ENCODE measurements at regions not wholly inside any gene's neighbourhood (a gene's known extent, or its start where the extent isn't known, plus 50 kb on each side); places are given as distances from the start of the nearest gene placed in this dataset.

- TF ChIP-seq PBX3 (IDR thresholded peaks at IDR 0.05), result no peak
- TF ChIP-seq ZNF302 (CRISPR knock-in tag; IDR thresholded peaks at IDR 0.05), result no peak
These were observed 68.0 kb upstream of the RIOK3 start (continued) for GRCh38 chr18:23384778-23385736.

GRCh38 chr18:23386317-23386716 lies 66.8 kb upstream of the RIOK3 start:
- WGBS (ENCODE audit: missing lambda C conversion rate), result 62% methylated on average over 3 of the region's 3 CpGs
- no peak overlapping the region for H3K4me2 ChIP-seq
- TF ChIP-seq CHD4 (IDR thresholded peaks at IDR 0.05; ENCODE audit: borderline replicate concordance), result no peak
- no peak for TF ChIP-seq TP53 (CRISPR knock-in tag; IDR thresholded peaks at IDR 0.05)
- no peak for TF ChIP-seq ESRRA (IDR thresholded peaks at IDR 0.05; ENCODE audit: borderline replicate concordance, low read length)
- no peak for TF ChIP-seq CEBPB (IDR thresholded peaks at IDR 0.05)
- TF ChIP-seq JUN (IDR thresholded peaks at IDR 0.05), result no peak
- no peak for TF ChIP-seq FOSB (CRISPR knock-in tag; IDR thresholded peaks at IDR 0.05)
- TF ChIP-seq PBX3 (IDR thresholded peaks at IDR 0.05), result no peak
- TF ChIP-seq TFCP2L1 (CRISPR knock-in tag; IDR thresholded peaks at IDR 0.05), result no peak
- TF ChIP-seq SMC3 (IDR thresholded peaks at IDR 0.05), result no peak
- no peak for TF ChIP-seq EP300 (IDR thresholded peaks at IDR 0.05)
- TF ChIP-seq NFE2L2 (conservative IDR thresholded peaks at IDR 0.05; ENCODE audit: low read length), result no peak
- TF ChIP-seq MAZ (IDR thresholded peaks at IDR 0.05; ENCODE audit: borderline replicate concordance, low read depth, low read length), result no peak
- no peak for TF ChIP-seq FOXS1 (CRISPR knock-in tag; IDR thresholded peaks at IDR 0.05)
- no peak for TF ChIP-seq BHLHE40 (IDR thresholded peaks at IDR 0.05; ENCODE audit: low read depth, low read length)
- no peak for TF ChIP-seq ZC3H11A (IDR thresholded peaks at IDR 0.05)
- no peak for TF ChIP-seq E2F6 (IDR thresholded peaks at IDR 0.05; ENCODE audit: borderline replicate concordance, low read depth)
- TF ChIP-seq RCOR1 (IDR thresholded peaks at IDR 0.05; ENCODE audit: low read depth, low read length), result no peak
- no peak for TF ChIP-seq EHF (CRISPR knock-in tag; IDR thresholded peaks at IDR 0.05)
- TF ChIP-seq ZFP36 (IDR thresholded peaks at IDR 0.05; ENCODE audit: borderline replicate concordance, partially characterized antibody), result no peak
- ChIA-PET POLR2A (no interaction called here), CTCF (no interaction called here)
- peaks cover 14% of the 10 kb centered on the region for H3K4me1 ChIP-seq
- no peak overlapping the region for H3K4me3 ChIP-seq
- H3K9me3 ChIP-seq, result no peaks in the 10 kb centered on the region
- FAIRE-seq, result no peak
- 0 out of 6 replicates have a peak overlapping the region, but pooled peaks of 1 of the 2 experiments have one; percentile 31 for H3K27ac ChIP-seq
- ATAC-seq, result no peak
- DNase-seq (ENCODE audit: low read depth in 1 of 2, low spot score in 1 of 2), result no peak

- Histone ChIP-seq H3K27ac (no peak overlapping the region), H3K9me3 (no peaks in the 10 kb centered on the region), H3K4me1 (peaks cover 14% of the 10 kb centered on the region), H3K4me2 (no peak overlapping the region), H3K4me3 (no peak overlapping the region)
- ATAC-seq (no peak), DNase-seq (ENCODE audit: low read depth in 1 of 2, low spot score in 1 of 2) (no peak), FAIRE-seq (no peak)
- WGBS (ENCODE audit: missing lambda C conversion rate), result 80% methylated on average over 4 of the region's 4 CpGs
- ChIA-PET CTCF (no interaction called here), POLR2A (no interaction called here)
- TF ChIP-seq MAFK (IDR thresholded peaks at IDR 0.05; ENCODE audit: partially characterized antibody) (no peak), ELK1 (IDR thresholded peaks at IDR 0.05; ENCODE audit: low read depth, low read length) (no peak), EP300 (IDR thresholded peaks at IDR 0.05) (no peak), RAD21 (conservative IDR thresholded peaks at IDR 0.05 in 1 of 2, IDR thresholded peaks at IDR 0.05 in 1 of 2) (no peak), FOSL2 (IDR thresholded peaks at IDR 0.05) (no peak), FOSL2 (CRISPR knock-in tag; IDR thresholded peaks at IDR 0.05) (no peak), ATOH8 (CRISPR knock-in tag; IDR thresholded peaks at IDR 0.05; ENCODE audit: low read depth) (no peak)
These were observed 65.8 kb upstream of the RIOK3 start for GRCh38 chr18:23387265-23387664.

All from A549 (cell line).